OCI-LY7 (cell line): ENCODE measurements at regions not wholly inside any gene's neighbourhood (a gene's known extent, or its start where the extent isn't known, plus 50 kb on each side); places are given as distances from the start of the nearest gene placed in this dataset.

Source experiments
- BruUV-seq: library from RNA; stranded (reverse); fragments of 400-500 nt; replicated peaks from 2 replicates; lab custom pipeline; 2021; lab: Mats Ljungman, UMichigan
- CTCF ChIA-PET: fragments of 300-600 bp; sonication (Branson Sonifier 250); formaldehyde crosslinking; loops from one replicate; lab custom pipeline; 2022; ENCODE audit warnings: antibody characterized with exemption; ENCODE audit not compliant: unreplicated experiment; lab: Charles Lee
- POLR2A ChIA-PET: fragments of 300-600 bp; sonication (Branson Sonifier 250); formaldehyde crosslinking; loops from one replicate; lab custom pipeline; 2022; ENCODE audit warnings: antibody characterized with exemption; lab: Charles Lee
- DNase-seq: peaks from one replicate; pipeline ENCODE4 v3.0.0-alpha.2; 2015; ENCODE audit warnings: low spot score
- H2AFZ ChIP-seq: fragments of 200-600 bp; sonication (generic), shearing (Covaris generic); 2 replicates; pipeline ENCODE4 v1.6.1; 2014; ENCODE audit warnings: mild to moderate bottlenecking, antibody characterized with exemption, low read length, moderate library complexity
- H3K27ac ChIP-seq: fragments of 200-600 bp; sonication (generic); 2 replicates; pipeline ENCODE4 v1.5.1; 2014; ENCODE audit warnings: mixed run types, low read depth, mild to moderate bottlenecking, moderate library complexity, low read length, inconsistent platforms; ENCODE audit not compliant: poor library complexity, severe bottlenecking
- H3K36me3 ChIP-seq: fragments of 200-600 bp; sonication (generic); 2 replicates; pipeline ENCODE4 v1.6.1; 2014; ENCODE audit warnings: mild to moderate bottlenecking, antibody characterized with exemption, low read length, moderate library complexity, mixed read lengths; ENCODE audit not compliant: insufficient read depth
- H3K4me1 ChIP-seq: fragments of 200-600 bp; sonication (generic); 2 replicates; pipeline ENCODE4 v1.5.1; 2014; ENCODE audit warnings: mild to moderate bottlenecking, low read length; ENCODE audit not compliant: insufficient read depth, poor library complexity, severe bottlenecking
- H3K4me2 ChIP-seq: fragments of 200-600 bp; sonication (generic); 2 replicates; pipeline ENCODE4 v1.6.1; 2014; ENCODE audit warnings: mild to moderate bottlenecking, low read length
- H3K4me3 ChIP-seq: fragments of 200-600 bp; sonication (generic); 2 replicates; pipeline ENCODE4 v1.5.1; 2014; ENCODE audit warnings: mild to moderate bottlenecking, low read depth, low read length; ENCODE audit not compliant: poor library complexity, severe bottlenecking
- H3K79me2 ChIP-seq: fragments of 200-600 bp; sonication (generic); 2 replicates; pipeline ENCODE4 v1.6.1; 2016; ENCODE audit warnings: low read depth, mild to moderate bottlenecking, low read length, moderate library complexity, mixed read lengths; ENCODE audit not compliant: insufficient read depth
- H3K9me2 ChIP-seq: fragments of 200-600 bp; sonication (generic); 2 replicates; pipeline ENCODE4 v1.6.1; 2016; ENCODE audit warnings: mild to moderate bottlenecking, low read length, mixed read lengths; ENCODE audit not compliant: insufficient read depth
- H3K9me3 ChIP-seq: fragments of 200-600 bp; sonication (generic); 2 replicates; pipeline ENCODE4 v1.6.1; 2014; ENCODE audit warnings: mild to moderate bottlenecking, mixed run types, low read length, mixed read lengths
- H4K20me1 ChIP-seq: fragments of 200-600 bp; sonication (generic); 2 replicates; pipeline ENCODE4 v1.6.1; 2014; ENCODE audit warnings: mild to moderate bottlenecking, antibody characterized with exemption, low read length, moderate library complexity, mixed read lengths; ENCODE audit not compliant: insufficient read depth
- CTCF ChIP-seq: fragments of 200-600 bp; sonication (generic); conservative IDR thresholded peaks from 2 replicates; pipeline ENCODE4 v1.5.1; 2014; ENCODE audit warnings: mild to moderate bottlenecking, antibody characterized with exemption, low read length, moderate library complexity, mixed read lengths
- EZH2phosphoT487 ChIP-seq: fragments of 200-600 bp; sonication (generic); IDR thresholded peaks from 2 replicates; pipeline ENCODE4 v1.6.1; 2018; ENCODE audit warnings: low read depth, borderline replicate concordance, mild to moderate bottlenecking, mixed run types, antibody characterized with exemption, low read length, moderate library complexity, mixed read lengths
- intact Hi-C: fragments of 100-400 bp; cut with micrococcal nuclease; formaldehyde crosslinking; loops from one replicate; pipeline ENCODE4 v1.10.0; 2022; ENCODE audit not compliant: unreplicated experiment

DNA sequence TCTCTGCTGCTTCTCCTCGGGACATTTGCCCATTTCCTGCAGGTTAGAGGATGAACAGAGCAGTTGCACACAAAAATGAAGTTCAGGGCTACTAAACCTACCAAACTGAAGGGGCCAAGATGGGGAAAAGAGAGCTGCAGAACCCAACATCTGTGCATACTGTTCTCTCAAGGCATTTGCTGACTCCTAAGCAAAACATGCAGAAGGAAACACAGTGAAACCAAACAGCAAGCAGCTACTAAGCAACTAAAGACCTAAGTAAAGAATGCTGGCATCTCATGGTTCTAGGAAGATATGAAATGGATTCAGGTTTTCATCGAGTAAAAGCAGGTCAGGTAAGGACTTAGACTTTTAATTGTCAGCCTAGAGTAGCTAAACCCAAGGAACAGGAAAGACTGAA, 111.9 kb upstream of the SYT4 start:
- intact Hi-C loops = no loop called here
- TF ChIP-seq CTCF (no peak), EZH2phosphoT487 (no peak)
- ChIA-PET POLR2A (no interaction called here), CTCF (no interaction called here)
- DNase-seq = no peak
- Histone ChIP-seq H3K9me2 (no peaks in the 10 kb centered on the region), H4K20me1 (no peaks in the 10 kb centered on the region), H3K4me3 (no peak overlapping the region), H3K4me1 (no peaks in the 10 kb centered on the region), H3K27ac (no peak overlapping the region), H3K36me3 (no peaks in the 10 kb centered on the region), H3K9me3 (no peaks in the 10 kb centered on the region), H3K79me2 (no peaks in the 10 kb centered on the region), H2AFZ (no peak overlapping the region), H3K4me2 (no peak overlapping the region)
- BruUV-seq = no TSS peak

DNA sequence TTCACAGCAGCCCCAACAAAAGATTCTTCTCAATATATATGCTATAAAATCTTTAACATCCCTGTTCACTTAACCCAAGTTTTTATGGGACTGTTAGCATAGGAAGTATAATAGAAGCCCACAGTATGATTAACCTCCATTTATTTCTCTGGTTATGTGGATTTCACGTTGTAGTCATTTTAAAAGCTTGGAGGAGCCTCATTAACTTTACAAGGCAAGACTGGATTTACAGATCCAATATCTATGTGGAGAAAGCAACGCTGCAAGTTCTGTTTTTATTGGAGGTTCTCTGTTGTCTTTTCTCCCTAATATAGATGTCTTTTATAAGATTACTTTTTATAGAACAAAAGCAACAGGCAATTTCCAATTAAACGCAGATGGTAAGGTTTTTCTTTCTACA, 114.9 kb upstream of the SYT4 start:
- no TSS peak for BruUV-seq
- ChIA-PET CTCF (no interaction called here), POLR2A (no interaction called here)
- no peak overlapping the region for H3K27ac ChIP-seq
- H3K9me2 ChIP-seq = no peaks in the 10 kb centered on the region
- H3K4me3 ChIP-seq = no peak overlapping the region
- no peaks in the 10 kb centered on the region for H3K4me1 ChIP-seq
- H3K9me3 ChIP-seq = no peaks in the 10 kb centered on the region
- no peak for DNase-seq
- TF ChIP-seq EZH2phosphoT487 (no peak), CTCF (no peak)
- no peaks in the 10 kb centered on the region for H3K36me3 ChIP-seq
- no peak overlapping the region for H3K4me2 ChIP-seq
- intact Hi-C loops = no loop called here
- no peak overlapping the region for H2AFZ ChIP-seq
- no peaks in the 10 kb centered on the region for H3K79me2 ChIP-seq
- H4K20me1 ChIP-seq = no peaks in the 10 kb centered on the region

DNA sequence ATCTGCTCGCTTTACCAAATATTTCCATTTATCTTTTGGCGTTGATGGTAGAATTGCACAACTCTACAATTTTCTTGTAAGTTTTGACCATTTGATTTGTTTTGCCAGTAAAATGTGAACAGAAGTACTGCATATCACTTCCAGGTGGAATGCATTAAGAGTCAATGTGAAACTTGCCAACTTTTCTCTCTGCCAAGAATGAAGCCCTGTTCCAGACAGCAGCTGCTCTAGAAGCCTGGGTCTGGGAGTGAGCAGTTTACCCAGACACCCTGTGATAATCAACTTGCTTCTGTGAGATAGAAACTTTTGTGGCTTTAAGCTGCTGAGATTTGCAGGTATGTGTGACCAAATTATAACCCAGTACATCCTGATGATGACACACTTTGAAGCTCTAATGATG, 115.9 kb upstream of the SYT4 start:
- BruUV-seq = no TSS peak
- H3K9me2 ChIP-seq = no peaks in the 10 kb centered on the region
- H3K36me3 ChIP-seq = no peaks in the 10 kb centered on the region
- no peak for DNase-seq
- H2AFZ ChIP-seq = no peak overlapping the region
- no peaks in the 10 kb centered on the region for H3K4me1 ChIP-seq
- intact Hi-C loops = no loop called here
- H3K9me3 ChIP-seq = no peaks in the 10 kb centered on the region
- no peak overlapping the region for H3K4me3 ChIP-seq
- ChIA-PET POLR2A (no interaction called here), CTCF (no interaction called here)
- H3K4me2 ChIP-seq = no peak overlapping the region
- H4K20me1 ChIP-seq = no peaks in the 10 kb centered on the region
- no peak for TF ChIP-seq EZH2phosphoT487
- no peak for TF ChIP-seq CTCF
- H3K27ac ChIP-seq = no peak overlapping the region
- no peaks in the 10 kb centered on the region for H3K79me2 ChIP-seq
